ENCODE measurements at regions not wholly inside any gene's neighbourhood (a gene's known extent, or its start where the extent isn't known, plus 50 kb on each side); places are given as distances from the start of the nearest gene placed in this dataset.

- TF ChIP-seq CTCF (IDR thresholded peaks at IDR 0.05) (no peak), POLR2A (IDR thresholded peaks at IDR 0.05) (no peak)
Measured at GRCh38 chr10:113425541-113425951, 127.3 kb upstream of the HABP2 start.
